H9 (cell line): ENCODE measurements at regions not wholly inside any gene's neighbourhood (a gene's known extent, or its start where the extent isn't known, plus 50 kb on each side); places are given as distances from the start of the nearest gene placed in this dataset.

Experiments used
- DNase-seq: peaks from one replicate; pipeline ENCODE4 v3.0.0-alpha.2; 2017
- H2AFZ ChIP-seq: one replicate; pipeline ENCODE4 v1.6.1; 2013; ENCODE audit warnings: mild to moderate bottlenecking, low read length, control low read depth, moderate library complexity
- H2AK5ac ChIP-seq: 2 replicates; pipeline ENCODE4 v1.6.1; 2013; ENCODE audit warnings: low read length, control low read depth, mixed read lengths; ENCODE audit not compliant: insufficient read length
- H2BK120ac ChIP-seq: one replicate; pipeline ENCODE4 v1.6.1; 2013; ENCODE audit warnings: low read depth, mild to moderate bottlenecking, low read length, control low read depth, inconsistent platforms; ENCODE audit not compliant: poor library complexity, severe bottlenecking
- H2BK12ac ChIP-seq: 2 replicates; pipeline ENCODE4 v1.6.1; 2013; ENCODE audit warnings: low read length, control low read depth, mixed read lengths, low read depth; ENCODE audit not compliant: insufficient read length
- H2BK15ac ChIP-seq: 2 replicates; pipeline ENCODE4 v1.6.1; 2013; ENCODE audit warnings: low read depth, low read length, control low read depth
- H2BK20ac ChIP-seq: one replicate; pipeline ENCODE4 v1.6.1; 2013; ENCODE audit warnings: low read depth, mild to moderate bottlenecking, low read length, control low read depth, inconsistent platforms; ENCODE audit not compliant: poor library complexity, severe bottlenecking
- H2BK5ac ChIP-seq: 2 replicates; pipeline ENCODE4 v1.6.1; 2013; ENCODE audit warnings: low read length, control low read depth, mixed read lengths; ENCODE audit not compliant: insufficient read length
- H3K14ac ChIP-seq: 2 replicates; pipeline ENCODE4 v1.6.1; 2013; ENCODE audit warnings: low read length, control low read depth; ENCODE audit not compliant: insufficient read depth
- H3K18ac ChIP-seq: 2 replicates; pipeline ENCODE4 v1.6.1; 2013; ENCODE audit warnings: low read depth, mild to moderate bottlenecking, mixed read lengths, low read length, control low read depth; ENCODE audit not compliant: insufficient read length
- H3K23ac ChIP-seq: 2 replicates; pipeline ENCODE4 v1.6.1; 2013; ENCODE audit warnings: low read length, control low read depth, mixed read lengths, low read depth; ENCODE audit not compliant: insufficient read length
- H3K23me2 ChIP-seq: 2 replicates; pipeline ENCODE4 v1.6.1; 2013; ENCODE audit warnings: low read depth, mild to moderate bottlenecking, mixed read lengths, low read length, control low read depth; ENCODE audit not compliant: insufficient read length, poor library complexity, severe bottlenecking
- H3K27ac ChIP-seq: 2 replicates; pipeline ENCODE4 v1.5.1; 2013; ENCODE audit warnings: low read length, control low read depth, mixed read lengths, low read depth; ENCODE audit not compliant: insufficient read length
- H3K27me3 ChIP-seq: 2 replicates; pipeline ENCODE4 v1.6.1; 2013; ENCODE audit warnings: low read length, control low read depth, inconsistent platforms; ENCODE audit not compliant: insufficient read depth
- H3K4ac ChIP-seq: 2 replicates; pipeline ENCODE4 v1.6.1; 2013; ENCODE audit warnings: low read depth, mild to moderate bottlenecking, control low read depth, inconsistent platforms, low read length, moderate library complexity
- H3K4me1 ChIP-seq: 2 replicates; pipeline ENCODE4 v1.6.1; 2013; ENCODE audit warnings: low read length, control low read depth, inconsistent platforms; ENCODE audit not compliant: insufficient read depth
- H3K4me2 ChIP-seq: 2 replicates; pipeline ENCODE4 v1.6.1; 2013; ENCODE audit warnings: low read length, control low read depth, mixed read lengths; ENCODE audit not compliant: insufficient read length, insufficient read depth
- H3K56ac ChIP-seq: 2 replicates; pipeline ENCODE4 v1.6.1; 2013; ENCODE audit warnings: low read depth, mild to moderate bottlenecking, mixed read lengths, low read length, control low read depth; ENCODE audit not compliant: insufficient read length
- H3K79me1 ChIP-seq: 2 replicates; pipeline ENCODE4 v1.6.1; 2013; ENCODE audit warnings: low read depth, mild to moderate bottlenecking, moderate library complexity, low read length, control low read depth, inconsistent platforms; ENCODE audit not compliant: insufficient read depth, poor library complexity, severe bottlenecking
- H3K79me2 ChIP-seq: 2 replicates; pipeline ENCODE4 v1.6.1; 2013; ENCODE audit warnings: low read length, control low read depth, inconsistent platforms; ENCODE audit not compliant: insufficient read depth
- H3K9ac ChIP-seq: 2 replicates; pipeline ENCODE4 v1.6.1; 2013; ENCODE audit warnings: low read length, control low read depth, mixed read lengths; ENCODE audit not compliant: insufficient read length; ENCODE audit errors: extremely low read depth
- H3K9me3 ChIP-seq: one replicate; pipeline ENCODE4 v1.6.1; 2013; ENCODE audit warnings: low read depth, low read length, inconsistent platforms; ENCODE audit not compliant: control insufficient read depth
- H3T11ph ChIP-seq: one replicate; pipeline ENCODE4 v1.6.1; 2013; ENCODE audit warnings: mild to moderate bottlenecking, low read length, control low read depth, inconsistent platforms
- H4K20me1 ChIP-seq: one replicate; pipeline ENCODE4 v1.6.1; 2013; ENCODE audit not compliant: control insufficient read depth, insufficient read length, insufficient read depth
- H4K5ac ChIP-seq: 2 replicates; pipeline ENCODE4 v1.6.1; 2013; ENCODE audit warnings: low read depth, mild to moderate bottlenecking, mixed read lengths, low read length, control low read depth; ENCODE audit not compliant: insufficient read length
- H4K8ac ChIP-seq: replicated peaks from 2 replicates; pipeline ENCODE4 v1.6.1; 2013; ENCODE audit warnings: low read length, control low read depth, mixed read lengths, low read depth; ENCODE audit not compliant: insufficient read length
- H4K91ac ChIP-seq: 2 replicates; pipeline ENCODE4 v1.6.1; 2013; ENCODE audit warnings: low read depth, mild to moderate bottlenecking, moderate library complexity, mixed read lengths, low read length, control low read depth; ENCODE audit not compliant: insufficient read length
- H3K27ac Mint-ChIP-seq, 3 experiments: 2 replicates in 2 of 3; 3 replicates in 1 of 3; pipeline ENCODE4 v1.8.0; 2020 to 2021; ENCODE audit warnings: mixed read lengths in 3 of 3, mild to moderate bottlenecking in 1 of 3, moderate library complexity in 1 of 3
- H3K27me3 Mint-ChIP-seq: 2 replicates; pipeline ENCODE4 v1.8.0; 2021; ENCODE audit warnings: low read depth, mild to moderate bottlenecking, moderate library complexity, mixed read lengths
- H3K36me3 Mint-ChIP-seq, 3 experiments: 2 replicates in 2 of 3; 3 replicates in 1 of 3; pipeline ENCODE4 v1.8.0; 2020 to 2021; ENCODE audit warnings: low read depth in 3 of 3, mixed read lengths in 3 of 3; ENCODE audit not compliant: insufficient read depth in 1 of 3
- H3K4me1 Mint-ChIP-seq, 2 experiments: 2 replicates each; pipeline ENCODE4 v1.8.0; 2020; ENCODE audit warnings: mixed read lengths in 2 of 2
- H3K4me3 Mint-ChIP-seq, 2 experiments: 2 replicates in 1 of 2; 3 replicates in 1 of 2; pipeline ENCODE4 v1.8.0; 2020 to 2021; ENCODE audit warnings: mild to moderate bottlenecking in 2 of 2, mixed read lengths in 2 of 2, moderate library complexity in 1 of 2
- H3K9me3 Mint-ChIP-seq, 2 experiments: 2 replicates in 1 of 2; 3 replicates in 1 of 2; pipeline ENCODE4 v1.8.0; 2020; ENCODE audit warnings: mild to moderate bottlenecking in 2 of 2, mixed read lengths in 2 of 2, moderate library complexity in 1 of 2
- WGBS: extraction: QIAGEN DNeasy Blood & Tissue Kit; methylation state at CpG from one replicate; pipeline ENCODE4 v1.1.7; 2013; ENCODE audit warnings: missing lambda C conversion rate, low lambda C conversion rate, mixed read lengths; ENCODE audit not compliant: insufficient read length; ENCODE audit errors: extremely low coverage; 5-methylcytosine and 5-hydroxymethylcytosine counted together
- TF ChIP-seq, protein P1 (sequence below): fragments of 200-600 bp; sonication (generic); conservative IDR thresholded peaks from 3 replicates; pipeline ENCODE4 v1.8.0; 2021; ENCODE audit warnings: antibody characterized with exemption, mild to moderate bottlenecking

DNA sequence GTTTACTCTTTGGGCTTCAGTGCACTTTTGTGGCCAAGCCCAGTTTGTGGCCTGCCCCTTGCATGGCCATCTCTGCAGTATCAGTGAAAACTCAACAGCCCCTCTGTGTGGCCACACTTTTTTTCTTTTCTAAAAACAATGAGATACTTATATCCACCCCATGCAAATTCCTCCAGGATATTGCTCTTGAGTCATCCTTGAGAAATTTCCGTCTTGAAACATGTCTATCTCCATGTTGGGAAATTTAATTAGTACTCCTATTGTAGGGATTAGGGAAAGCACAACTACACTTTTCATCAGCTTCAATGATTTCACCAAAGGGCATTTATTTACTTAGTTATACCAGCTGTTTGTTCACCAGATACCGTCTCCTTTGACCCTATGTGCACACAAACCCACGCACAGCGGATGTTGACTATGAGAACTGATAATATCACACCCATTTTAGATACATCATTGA, 993.1 kb downstream of the TSN start:
- H3K9ac ChIP-seq, result no peak overlapping the region
- H3K36me3 Mint-ChIP-seq, result no peaks in the 10 kb centered on the region
- no peak overlapping the region for H3K14ac ChIP-seq
- H2BK5ac ChIP-seq, result no peak overlapping the region
- no peaks in the 10 kb centered on the region for H3K23me2 ChIP-seq
- H4K20me1 ChIP-seq, result no peaks in the 10 kb centered on the region
- H3K4me2 ChIP-seq, result no peak overlapping the region
- H3K27ac ChIP-seq, result no peak overlapping the region
- no peak overlapping the region for H2BK120ac ChIP-seq
- no peak overlapping the region for H3K23ac ChIP-seq
- H3K4ac ChIP-seq, result no peak overlapping the region
- no peak overlapping the region for H2BK12ac ChIP-seq
- H3K27ac Mint-ChIP-seq, result no peak overlapping the region
- H3K4me3 Mint-ChIP-seq, result no peak overlapping the region
- peak; percentile 36 for DNase-seq
- H3K27me3 ChIP-seq, result no peaks in the 10 kb centered on the region
- no peak overlapping the region for H2AFZ ChIP-seq
- no peak overlapping the region for H3K18ac ChIP-seq
- H3K56ac ChIP-seq, result no peak overlapping the region
- no CpG with 5 or more reads among the region's 4 CpGs for WGBS
- H3K9me3 Mint-ChIP-seq, result no peaks in the 10 kb centered on the region
- no peaks in the 10 kb centered on the region for H3K79me1 ChIP-seq
- no peak overlapping the region for H2BK20ac ChIP-seq
- H2BK15ac ChIP-seq, result no peak overlapping the region
- H2AK5ac ChIP-seq, result no peak overlapping the region
- peaks cover 19 to 34% of the 10 kb centered on the region in 2 experiments for H3K4me1 Mint-ChIP-seq
- H3K9me3 ChIP-seq, result no peaks in the 10 kb centered on the region
- no peak overlapping the region for H4K91ac ChIP-seq
- no peak overlapping the region for H4K5ac ChIP-seq
- no peak overlapping the region for H3T11ph ChIP-seq
- no peaks in the 10 kb centered on the region for H3K27me3 Mint-ChIP-seq
- H4K8ac ChIP-seq, result no peak overlapping the region
- no peaks in the 10 kb centered on the region for H3K79me2 ChIP-seq
- TF ChIP-seq, protein P1, sequence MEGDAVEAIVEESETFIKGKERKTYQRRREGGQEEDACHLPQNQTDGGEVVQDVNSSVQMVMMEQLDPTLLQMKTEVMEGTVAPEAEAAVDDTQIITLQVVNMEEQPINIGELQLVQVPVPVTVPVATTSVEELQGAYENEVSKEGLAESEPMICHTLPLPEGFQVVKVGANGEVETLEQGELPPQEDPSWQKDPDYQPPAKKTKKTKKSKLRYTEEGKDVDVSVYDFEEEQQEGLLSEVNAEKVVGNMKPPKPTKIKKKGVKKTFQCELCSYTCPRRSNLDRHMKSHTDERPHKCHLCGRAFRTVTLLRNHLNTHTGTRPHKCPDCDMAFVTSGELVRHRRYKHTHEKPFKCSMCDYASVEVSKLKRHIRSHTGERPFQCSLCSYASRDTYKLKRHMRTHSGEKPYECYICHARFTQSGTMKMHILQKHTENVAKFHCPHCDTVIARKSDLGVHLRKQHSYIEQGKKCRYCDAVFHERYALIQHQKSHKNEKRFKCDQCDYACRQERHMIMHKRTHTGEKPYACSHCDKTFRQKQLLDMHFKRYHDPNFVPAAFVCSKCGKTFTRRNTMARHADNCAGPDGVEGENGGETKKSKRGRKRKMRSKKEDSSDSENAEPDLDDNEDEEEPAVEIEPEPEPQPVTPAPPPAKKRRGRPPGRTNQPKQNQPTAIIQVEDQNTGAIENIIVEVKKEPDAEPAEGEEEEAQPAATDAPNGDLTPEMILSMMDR, result peak; percentile 48; the same call in 2 of the 3 replicates
- no peaks in the 10 kb centered on the region for H3K4me1 ChIP-seq
